GM18520 (cell line): ENCODE measurements at regions not wholly inside any gene's neighbourhood (a gene's known extent, or its start where the extent isn't known, plus 50 kb on each side); places are given as distances from the start of the nearest gene placed in this dataset.

Experiments used
- ATAC-seq: cut with Tn5 transposase; IDR thresholded peaks from one replicate; pipeline ENCODE4 v1.9.1; 2021; ENCODE audit not compliant: unreplicated experiment

GRCh38 chr18:59086522-59086921 lies 53.2 kb upstream of the SEC11C start:
- ATAC-seq, result no peak

GRCh38 chr18:59087391-59087790 lies 52.3 kb upstream of the SEC11C start:
- no peak for ATAC-seq
